CD4-positive, alpha-beta T cell treated with Interferon alpha-2 for 1 hour (primary cell): ENCODE measurements at regions not wholly inside any gene's neighbourhood (a gene's known extent, or its start where the extent isn't known, plus 50 kb on each side); places are given as distances from the start of the nearest gene placed in this dataset.
"Not testable (repeated sequence)": the region's sequence is repeated elsewhere in the genome, so short reads cannot be mapped to it uniquely, and the experiment has no call there.

ENCODE experiments used
- DNase-seq, 2 donors: peaks; one replicate each; pipeline ENCODE4 v3.0.0-alpha.2; 2020 to 2022

- DNase-seq, result no peak
Observed at GRCh38 chr6:8361259-8361658, 74.1 kb downstream of the SLC35B3 start.

DNA sequence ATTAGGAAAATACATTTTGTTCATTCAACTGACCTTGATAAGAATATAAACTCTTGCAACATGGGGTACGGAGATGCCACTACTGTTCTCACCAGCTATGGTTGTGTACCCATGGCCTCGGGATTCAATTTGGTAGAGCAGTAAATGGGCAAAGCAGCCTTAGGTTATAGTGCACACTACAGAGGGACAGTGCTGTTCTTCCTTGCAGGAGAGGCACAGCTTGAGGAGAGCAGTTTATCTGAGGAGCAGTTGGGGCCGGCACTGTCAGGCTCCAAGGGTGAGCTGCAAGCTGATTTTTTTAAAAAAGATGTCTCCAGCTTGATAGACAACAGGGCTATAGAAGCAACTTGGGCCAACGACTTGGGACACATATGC lies 82.4 kb downstream of the SLC35B3 start:
- DNase-seq, result no peak

DNA sequence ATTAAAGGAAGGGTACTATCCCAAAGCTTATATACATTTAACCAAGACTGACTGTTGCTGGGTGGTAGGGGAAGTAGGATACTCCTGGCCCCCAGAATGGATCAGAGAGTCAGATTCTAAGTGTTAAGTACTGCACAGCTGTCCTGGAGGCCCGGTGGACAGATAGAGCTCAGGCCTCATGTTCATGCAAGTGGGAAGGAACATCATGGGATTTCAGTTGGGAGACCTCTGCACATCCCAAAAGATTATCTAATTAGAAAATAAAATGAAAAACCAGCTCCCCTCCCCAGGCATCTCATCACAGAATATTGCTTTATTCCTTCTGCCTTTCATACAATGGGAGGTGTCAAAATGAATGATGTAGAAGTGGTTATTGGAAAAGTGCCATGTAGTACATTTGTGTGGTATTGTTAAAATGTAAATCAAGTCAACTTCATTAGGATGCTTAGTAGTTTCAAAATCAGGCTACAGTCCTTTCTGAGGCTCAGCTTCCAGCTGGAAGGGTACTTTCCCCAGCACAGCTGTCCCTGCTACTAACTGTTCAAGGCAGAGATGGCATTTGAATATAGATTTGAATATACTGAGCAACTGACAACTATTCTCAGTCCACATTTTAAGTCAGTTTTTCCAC lies 82.9 kb downstream of the SLC35B3 start:
- no peak for DNase-seq

GRCh38 chr6:8343600-8343999 lies 91.7 kb downstream of the SLC35B3 start:
- DNase-seq, result no peak

GRCh38 chr6:8342241-8342819 lies 93.0 kb downstream of the SLC35B3 start:
- DNase-seq, result no peak

- no peak for DNase-seq
Observed at GRCh38 chr6:8337147-8337546, 98.2 kb downstream of the SLC35B3 start.

GRCh38 chr6:8336406-8337057 lies 98.8 kb downstream of the SLC35B3 start:
- no peak for DNase-seq

GRCh38 chr6:8335896-8336295 lies 99.4 kb downstream of the SLC35B3 start:
- DNase-seq, result no peak

DNA sequence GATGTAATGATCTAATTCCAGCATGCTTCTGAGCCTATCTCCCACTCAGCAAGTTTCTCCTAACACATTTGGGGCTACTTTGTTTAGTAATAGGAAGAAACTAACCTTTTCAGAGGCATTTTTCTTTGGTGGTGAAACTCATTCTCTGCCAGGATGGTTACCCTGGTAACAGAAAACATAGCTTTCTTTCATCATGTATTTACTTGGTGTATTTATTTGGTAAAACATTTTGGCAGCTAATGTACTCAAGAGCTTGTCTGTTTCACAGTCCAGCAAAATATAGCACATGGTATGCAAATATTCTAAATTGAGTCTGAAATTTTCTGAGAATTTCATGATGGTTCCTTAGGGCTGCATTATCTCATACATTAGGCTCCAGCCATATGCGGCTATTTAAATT lies 100.0 kb downstream of the SLC35B3 start:
- DNase-seq, result no peak

DNA sequence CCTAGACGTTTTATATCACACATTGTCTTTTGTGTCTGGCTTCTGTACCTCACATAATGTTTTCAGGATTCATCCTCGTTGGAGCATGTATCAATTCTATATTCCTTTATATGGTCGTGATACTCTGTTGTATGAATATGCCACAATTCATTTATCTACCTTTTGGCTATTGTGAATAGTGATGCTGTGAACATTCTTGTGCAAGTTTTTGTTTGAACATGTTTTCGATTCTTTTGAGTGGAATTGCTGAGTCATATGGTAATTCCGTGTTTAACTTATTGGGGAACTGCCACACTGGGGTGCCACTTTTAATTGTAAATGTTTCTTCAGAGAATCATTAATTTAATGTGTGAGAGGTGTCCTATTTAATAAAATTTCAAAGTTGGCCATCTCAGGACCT lies 101.2 kb downstream of the SLC35B3 start:
- no peak for DNase-seq

DNA sequence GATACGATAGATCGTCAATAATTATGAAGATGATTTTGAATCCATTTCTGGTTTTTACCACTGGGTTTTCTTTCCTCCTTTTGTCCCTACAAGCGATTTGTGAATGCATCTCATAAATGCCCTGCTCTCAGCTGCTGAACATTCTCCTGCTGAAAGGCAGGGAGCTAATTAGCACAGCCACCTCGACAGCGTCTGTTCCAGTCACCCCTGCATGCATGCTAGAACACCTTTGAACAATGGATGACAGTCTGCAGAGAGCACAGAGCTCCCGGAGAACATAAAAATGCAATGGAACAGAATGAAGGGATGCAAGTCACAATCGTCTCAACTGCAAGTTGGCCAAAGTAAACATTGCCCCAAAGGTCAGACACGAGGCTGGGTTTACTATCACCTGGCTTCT lies 105.8 kb downstream of the SLC35B3 start:
- no peak for DNase-seq

DNA sequence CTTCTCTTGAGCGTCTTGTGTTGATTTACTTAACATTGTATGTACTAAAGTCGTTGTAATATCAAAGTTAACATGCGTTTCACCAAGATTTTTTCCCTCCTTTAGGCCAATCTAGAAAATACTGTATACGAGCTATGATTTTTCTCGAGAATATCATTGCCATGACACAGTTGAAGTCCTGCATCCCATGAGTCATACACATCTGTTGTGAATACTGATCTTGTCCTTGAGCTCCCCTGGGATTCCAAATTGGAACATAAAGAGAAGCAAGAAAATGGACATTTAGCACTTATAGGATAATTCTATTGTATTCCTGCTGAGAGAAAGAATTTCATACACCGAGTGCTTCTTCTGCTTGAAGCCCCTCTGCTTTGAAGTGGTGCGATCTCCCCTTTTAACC lies 109.6 kb downstream of the SLC35B3 start:
- DNase-seq, result no peak

GRCh38 chr6:8322659-8323058 lies 112.7 kb downstream of the SLC35B3 start:
- DNase-seq, result no peak

DNA sequence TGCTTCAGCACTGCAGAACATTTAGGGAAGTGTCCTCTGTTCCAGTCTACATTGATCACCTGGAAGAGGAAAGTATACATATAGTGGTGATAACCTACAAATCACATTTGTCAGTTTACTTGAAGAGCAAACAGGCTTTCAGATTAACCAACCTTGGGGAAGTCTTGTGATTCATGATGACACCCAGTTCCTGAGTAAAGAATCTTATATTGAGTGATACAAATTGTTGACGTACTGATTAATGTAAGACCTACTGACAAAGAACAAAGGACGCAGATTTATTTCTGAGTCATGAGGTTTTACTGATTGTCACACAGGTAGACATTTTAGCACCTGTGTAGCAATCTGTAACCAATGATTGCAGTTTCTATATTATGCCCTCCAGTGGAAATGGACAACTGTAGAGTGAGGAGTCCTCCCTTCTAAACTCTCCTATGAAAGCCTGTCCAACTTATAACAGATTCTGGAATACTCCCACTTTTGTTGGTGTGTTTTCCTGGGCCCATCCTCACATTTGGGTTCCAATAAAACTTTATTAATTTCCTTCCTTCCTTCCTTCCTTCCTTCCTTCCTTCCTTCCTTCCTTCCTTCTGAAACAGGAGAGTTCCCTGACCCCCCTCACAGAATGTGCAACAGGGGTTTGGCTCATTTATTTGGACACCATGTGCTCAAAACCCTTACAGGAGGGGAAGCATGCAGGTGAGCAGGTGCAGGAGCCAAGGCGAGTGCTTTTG lies 113.5 kb downstream of the SLC35B3 start:
- DNase-seq, result no peak

DNA sequence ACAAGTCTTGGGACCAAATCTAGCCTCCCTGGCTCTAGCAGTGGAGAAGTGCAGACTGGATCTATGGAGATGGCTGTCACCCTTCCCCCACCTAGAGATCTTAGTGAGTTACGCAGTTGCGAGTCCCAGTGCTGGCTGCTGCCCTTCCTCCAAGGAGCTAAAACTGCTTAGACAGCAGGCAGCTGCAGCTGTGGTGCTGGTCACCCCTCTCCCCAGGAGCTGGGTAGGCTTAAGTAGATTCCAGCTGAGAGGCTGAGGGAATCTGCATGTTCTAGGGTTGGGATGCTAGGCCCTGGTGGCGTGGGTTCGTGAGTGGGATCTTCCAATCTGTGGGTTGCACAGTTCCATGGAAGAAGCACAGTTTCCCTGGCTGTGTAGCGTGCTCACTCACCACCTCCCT lies 120.2 kb downstream of the SLC35B3 start:
- DNase-seq, result no peak

DNA sequence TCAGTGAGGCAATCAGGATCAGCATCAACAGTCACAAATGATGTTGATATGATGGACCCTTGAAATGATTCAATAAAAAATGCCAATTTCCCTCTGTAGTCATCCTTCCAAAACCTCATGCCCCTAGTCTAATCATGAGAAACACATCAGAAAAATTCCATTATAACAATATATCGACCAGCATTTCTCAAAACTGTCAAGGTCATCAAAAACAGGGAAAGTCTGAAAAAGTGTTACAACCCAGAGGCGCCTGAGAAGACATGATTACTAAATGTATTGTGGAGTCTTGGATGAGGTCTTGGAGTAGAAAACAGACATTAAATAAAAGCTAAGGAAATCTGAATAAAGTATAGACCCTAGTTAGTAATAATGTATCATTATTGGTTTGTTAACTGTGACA lies 133.8 kb downstream of the SLC35B3 start:
- DNase-seq, result no peak

GRCh38 chr6:8299034-8299433 lies 136.3 kb downstream of the SLC35B3 start:
- DNase-seq, result no peak

- not testable (repeated sequence) for DNase-seq
Observed at GRCh38 chr6:8282946-8283345, 152.4 kb downstream of the SLC35B3 start.

DNA sequence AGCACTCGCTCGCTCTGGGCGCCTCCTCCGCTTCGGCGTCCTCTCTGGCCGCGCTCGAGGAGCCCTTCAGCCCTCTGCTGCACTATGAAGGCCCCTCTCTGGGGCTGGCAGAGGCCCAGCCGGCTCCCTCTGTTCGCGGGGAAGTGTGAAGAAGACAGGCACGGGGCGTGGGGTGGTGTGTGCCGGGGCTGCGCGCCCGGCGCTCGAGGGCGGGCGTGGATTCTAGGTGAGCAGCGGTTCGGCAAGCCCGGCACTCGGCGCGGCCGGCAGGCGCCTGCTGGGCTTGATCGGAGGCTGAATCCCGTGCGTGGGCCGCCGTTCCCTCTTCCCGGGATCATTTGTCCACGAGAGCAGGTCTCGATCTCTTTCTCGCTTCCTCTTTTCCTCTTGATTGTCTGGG lies 153.0 kb downstream of the SLC35B3 start:
- DNase-seq, result no peak

DNA sequence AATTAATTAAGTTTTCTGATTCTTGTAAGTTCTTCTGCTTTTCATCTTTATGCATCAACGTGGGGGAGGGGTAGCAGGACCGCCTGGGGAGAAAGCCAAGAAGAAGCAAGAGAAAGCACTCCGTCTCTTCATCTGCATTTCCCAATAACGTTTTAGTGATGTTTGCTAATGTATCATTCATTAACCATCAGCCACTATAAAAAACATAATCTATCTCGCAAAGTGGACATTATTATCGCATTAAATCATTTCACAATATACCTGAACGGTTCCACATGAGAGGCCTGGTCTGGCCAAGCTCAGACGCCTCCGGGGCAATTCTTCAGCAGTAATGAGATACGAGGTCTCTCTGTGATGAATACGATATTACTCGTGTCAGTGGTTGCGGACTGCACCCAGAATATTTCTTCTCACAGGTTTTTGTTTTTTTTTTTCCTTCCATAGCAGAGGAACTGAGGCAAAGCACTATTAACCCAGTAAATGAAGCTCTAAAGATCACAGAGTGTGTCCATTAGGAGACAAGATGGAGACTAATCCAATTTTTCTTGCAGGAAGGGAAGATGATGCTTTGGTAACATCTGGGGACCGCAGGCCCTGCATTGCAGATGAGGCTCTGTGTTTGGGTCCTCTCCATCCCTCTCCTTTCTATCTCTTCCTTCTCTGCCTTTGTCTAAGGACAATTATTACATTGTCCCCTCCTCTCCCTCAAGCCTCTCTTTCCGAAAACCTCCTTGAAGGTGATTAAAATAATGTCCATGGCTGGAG lies 156.1 kb downstream of the SLC35B3 start:
- DNase-seq, result no peak

DNA sequence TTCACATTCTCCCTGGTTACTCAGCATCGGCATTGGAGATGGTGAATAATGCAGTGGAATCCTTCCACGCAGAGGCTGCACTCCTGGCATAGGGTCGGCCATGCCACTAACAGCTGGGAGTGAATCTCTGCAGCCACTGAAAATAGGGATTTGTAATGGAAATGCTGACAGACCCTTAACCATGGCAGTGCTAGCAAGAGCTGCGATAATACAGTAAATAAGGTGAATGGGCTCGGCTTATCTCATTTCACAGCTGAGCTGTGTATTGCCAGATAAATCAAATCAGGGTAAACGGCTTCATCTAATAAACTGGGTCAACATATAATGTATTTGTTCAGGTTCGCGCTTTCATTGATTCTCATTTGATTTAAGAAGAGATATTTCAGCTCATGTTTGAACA lies 156.8 kb downstream of the SLC35B3 start:
- DNase-seq, result no peak

DNA sequence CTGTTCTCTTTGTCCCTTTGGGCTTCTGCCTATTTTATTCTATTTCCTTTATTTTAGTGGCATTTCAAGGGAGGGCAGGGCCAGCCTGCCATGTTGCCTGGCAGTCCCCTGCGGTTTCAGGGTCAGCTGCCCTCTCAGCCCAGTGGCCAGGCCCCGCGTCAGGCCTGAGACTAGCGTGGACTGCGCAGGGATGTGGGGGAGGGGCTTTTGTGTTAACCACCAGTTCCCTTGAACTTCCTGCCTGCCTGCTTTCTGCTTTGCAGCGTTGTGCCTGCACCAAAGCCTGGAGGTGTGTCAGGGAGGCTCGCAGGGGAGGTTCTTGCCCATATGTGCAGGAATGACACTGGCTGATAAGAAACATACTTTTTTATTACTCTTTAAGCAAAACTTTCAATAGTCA lies 157.6 kb downstream of the SLC35B3 start:
- DNase-seq, result no peak

GRCh38 chr6:8276148-8276547 lies 159.2 kb downstream of the SLC35B3 start:
- DNase-seq, result no peak
